HEK293T (cell line): ENCODE measurements at regions not wholly inside any gene's neighbourhood (a gene's known extent, or its start where the extent isn't known, plus 50 kb on each side); places are given as distances from the start of the nearest gene placed in this dataset.
A peak's percentile ranks its signal among the peaks of the same experiment; 100 is the strongest.

Source experiments
- CTCF ChIA-PET: fragments of 350-600 bp; formaldehyde crosslinking; extraction: SDS; loops from one replicate; lab custom pipeline; 2021; ENCODE audit warnings: antibody characterized with exemption, inconsistent platforms; lab: Yijun Ruan, JAX
- POLR2A ChIA-PET: fragments of 350-600 bp; formaldehyde crosslinking; extraction: SDS; loops from one replicate; lab custom pipeline; 2020; ENCODE audit warnings: antibody characterized with exemption, inconsistent platforms; lab: Yijun Ruan, JAX
- DNase-seq: peaks from one replicate; pipeline ENCODE4 v3.0.0; 2012; ENCODE audit warnings: mixed read lengths; ENCODE audit errors: extremely low spot score
- ARNT ChIP-seq: fragments of 450-650 bp; IDR thresholded peaks from 2 replicates; pipeline ENCODE4 v1.6.1; 2017; ENCODE audit warnings: mild to moderate bottlenecking
- BHLHE40 ChIP-seq: fragments of 450-650 bp; IDR thresholded peaks from 2 replicates; pipeline ENCODE4 v1.6.1; 2016; ENCODE audit warnings: mild to moderate bottlenecking, moderate library complexity, borderline replicate concordance
- CTBP1 ChIP-seq: fragments of 450-650 bp; IDR thresholded peaks from 2 replicates; pipeline ENCODE4 v1.6.1; 2016; ENCODE audit warnings: borderline replicate concordance
- ELF4 ChIP-seq: fragments of 450-650 bp; IDR thresholded peaks from 2 replicates; pipeline ENCODE4 v1.6.1; 2017; ENCODE audit warnings: antibody characterized with exemption
- FOXA1 ChIP-seq: fragments of 450-650 bp; IDR thresholded peaks from 2 replicates; pipeline ENCODE4 v1.6.1; 2016; ENCODE audit warnings: mild to moderate bottlenecking
- FOXK2 ChIP-seq: fragments of 450-650 bp; IDR thresholded peaks from 2 replicates; pipeline ENCODE4 v1.6.1; 2016; ENCODE audit warnings: mild to moderate bottlenecking
- FOXM1 ChIP-seq: fragments of 450-650 bp; IDR thresholded peaks from 2 replicates; pipeline ENCODE4 v1.6.1; 2017; ENCODE audit warnings: mild to moderate bottlenecking, borderline replicate concordance
- HDGF ChIP-seq: fragments of 450-650 bp; IDR thresholded peaks from 2 replicates; pipeline ENCODE4 v1.6.1; 2017; ENCODE audit warnings: antibody characterized with exemption, borderline replicate concordance
- L3MBTL2 ChIP-seq: fragments of 450-650 bp; conservative IDR thresholded peaks from 2 replicates; pipeline ENCODE4 v1.6.1; 2016; ENCODE audit warnings: mild to moderate bottlenecking
- LEF1 ChIP-seq: fragments of 450-650 bp; IDR thresholded peaks from 2 replicates; pipeline ENCODE4 v1.6.1; 2017; ENCODE audit warnings: mild to moderate bottlenecking, borderline replicate concordance
- NFRKB ChIP-seq: fragments of 450-650 bp; IDR thresholded peaks from 2 replicates; pipeline ENCODE4 v1.6.1; 2016; ENCODE audit warnings: mild to moderate bottlenecking, moderate library complexity
- PKNOX1 ChIP-seq: fragments of 450-650 bp; IDR thresholded peaks from 2 replicates; pipeline ENCODE4 v1.6.1; 2016
- SP1 ChIP-seq: fragments of 450-650 bp; IDR thresholded peaks from 2 replicates; pipeline ENCODE4 v1.6.1; 2017
- SUZ12 ChIP-seq: fragments of 450-650 bp; IDR thresholded peaks from 2 replicates; pipeline ENCODE4 v1.6.1; 2016; ENCODE audit warnings: mild to moderate bottlenecking
- TARDBP ChIP-seq: fragments of 450-650 bp; IDR thresholded peaks from 2 replicates; pipeline ENCODE4 v1.6.1; 2016
- ZNF384 ChIP-seq: fragments of 450-650 bp; IDR thresholded peaks from 2 replicates; pipeline ENCODE4 v1.6.1; 2016

- ChIA-PET CTCF (no interaction called here), POLR2A (no interaction called here)
- DNase-seq, result no peak
- TF ChIP-seq CTBP1, result no peak
- TF ChIP-seq L3MBTL2, result no peak
- TF ChIP-seq HDGF, result no peak
- TF ChIP-seq ARNT, result no peak
- no peak for TF ChIP-seq PKNOX1
- TF ChIP-seq NFRKB, result no peak
- no peak for TF ChIP-seq LEF1
- TF ChIP-seq TARDBP, result no peak
- TF ChIP-seq FOXA1, result no peak
- TF ChIP-seq BHLHE40, result no peak
- no peak for TF ChIP-seq FOXK2
- TF ChIP-seq ZNF384, result no peak
- no peak for TF ChIP-seq SUZ12
- no peak for TF ChIP-seq SP1
- no peak for TF ChIP-seq ELF4
- no peak for TF ChIP-seq FOXM1
Observed at GRCh38 chr4:180913750-180914149, 1329.5 kb upstream of the TENM3 start.

GRCh38 chr4:180923486-180923885, 1319.7 kb upstream of the TENM3 start:
- TF ChIP-seq CTBP1, result no peak
- no peak for TF ChIP-seq PKNOX1
- no peak for TF ChIP-seq BHLHE40
- no peak for TF ChIP-seq ELF4
- no peak for TF ChIP-seq HDGF
- no peak for TF ChIP-seq SP1
- TF ChIP-seq TARDBP, result no peak
- TF ChIP-seq SUZ12, result no peak
- TF ChIP-seq ARNT, result no peak
- TF ChIP-seq FOXA1, result no peak
- no peak for TF ChIP-seq ZNF384
- no peak for TF ChIP-seq FOXK2
- TF ChIP-seq LEF1, result no peak
- no peak for TF ChIP-seq L3MBTL2
- TF ChIP-seq NFRKB, result no peak
- no peak for TF ChIP-seq FOXM1
- ChIA-PET CTCF (no interaction called here), POLR2A (no interaction called here)
- DNase-seq, result no peak

- DNase-seq, result no peak
- no peak for TF ChIP-seq FOXA1
- no peak for TF ChIP-seq HDGF
- no peak for TF ChIP-seq PKNOX1
- TF ChIP-seq SP1, result no peak
- TF ChIP-seq ZNF384, result no peak
- TF ChIP-seq FOXM1, result no peak
- TF ChIP-seq L3MBTL2, result no peak
- no peak for TF ChIP-seq SUZ12
- no peak for TF ChIP-seq TARDBP
- TF ChIP-seq LEF1, result no peak
- TF ChIP-seq BHLHE40, result no peak
- TF ChIP-seq ARNT, result no peak
- no peak for TF ChIP-seq NFRKB
- no peak for TF ChIP-seq ELF4
- TF ChIP-seq CTBP1, result no peak
- TF ChIP-seq FOXK2, result no peak
- POLR2A ChIA-PET, result no interaction called here
- CTCF ChIA-PET, result no interaction called here
Observed at GRCh38 chr4:180925805-180926204, 1317.4 kb upstream of the TENM3 start.

GRCh38 chr4:180926277-180926676, 1316.9 kb upstream of the TENM3 start:
- TF ChIP-seq SUZ12 (no peak), ZNF384 (no peak), PKNOX1 (no peak)
- CTCF ChIA-PET, result no interaction called here
- no peak for DNase-seq
- POLR2A ChIA-PET, result no interaction called here

- DNase-seq, result no peak
- ChIA-PET POLR2A (no interaction called here), CTCF (interaction anchor here (0.6 kb wide), 1 partner anchor 441 kb away, joined by 3 read pairs; no protein-coding TSS in a partner anchor)
- no peak for TF ChIP-seq SP1
- TF ChIP-seq NFRKB, result no peak
- no peak for TF ChIP-seq L3MBTL2
Observed at GRCh38 chr4:180932370-180933001, 1310.7 kb upstream of the TENM3 start.

GRCh38 chr4:180937083-180937482, 1306.1 kb upstream of the TENM3 start:
- ChIA-PET POLR2A (no interaction called here), CTCF (no interaction called here)
- DNase-seq, result no peak
- TF ChIP-seq PKNOX1, result peak; percentile 57
- TF ChIP-seq L3MBTL2, result no peak
